ENCODE measurements at regions not wholly inside any gene's neighbourhood (a gene's known extent, or its start where the extent isn't known, plus 50 kb on each side); places are given as distances from the start of the nearest gene placed in this dataset.

DNA sequence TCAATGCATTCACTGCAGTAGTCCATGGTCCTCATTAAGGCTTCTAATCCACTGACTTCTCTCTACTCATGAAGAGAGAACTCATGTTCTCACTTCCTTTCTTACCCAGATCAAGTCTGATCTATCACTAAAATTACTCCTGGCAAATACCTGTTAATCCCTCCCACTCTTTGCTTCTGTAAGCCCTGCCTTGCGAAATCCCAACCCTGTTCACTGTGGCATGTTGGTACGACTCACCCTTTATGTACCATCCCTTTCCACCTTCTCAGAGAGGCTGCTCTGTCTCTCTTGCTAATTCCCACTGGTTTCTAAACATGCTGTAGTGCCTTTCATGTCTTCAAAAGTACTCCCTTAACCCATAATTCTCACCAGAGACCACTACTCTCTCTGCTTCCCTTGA is 272.2 kb upstream of the ACVR2A start:
- POLR2A ChIA-PET = no interaction called here
- no peaks in the 10 kb centered on the region for H3K27me3 Mint-ChIP-seq
- TF ChIP-seq EZH2 (IDR thresholded peaks at IDR 0.05; ENCODE audit: borderline replicate concordance, insufficient read depth, low read depth, low read length, poor library complexity, severe bottlenecking) = no peak
- TF ChIP-seq, protein P1, sequence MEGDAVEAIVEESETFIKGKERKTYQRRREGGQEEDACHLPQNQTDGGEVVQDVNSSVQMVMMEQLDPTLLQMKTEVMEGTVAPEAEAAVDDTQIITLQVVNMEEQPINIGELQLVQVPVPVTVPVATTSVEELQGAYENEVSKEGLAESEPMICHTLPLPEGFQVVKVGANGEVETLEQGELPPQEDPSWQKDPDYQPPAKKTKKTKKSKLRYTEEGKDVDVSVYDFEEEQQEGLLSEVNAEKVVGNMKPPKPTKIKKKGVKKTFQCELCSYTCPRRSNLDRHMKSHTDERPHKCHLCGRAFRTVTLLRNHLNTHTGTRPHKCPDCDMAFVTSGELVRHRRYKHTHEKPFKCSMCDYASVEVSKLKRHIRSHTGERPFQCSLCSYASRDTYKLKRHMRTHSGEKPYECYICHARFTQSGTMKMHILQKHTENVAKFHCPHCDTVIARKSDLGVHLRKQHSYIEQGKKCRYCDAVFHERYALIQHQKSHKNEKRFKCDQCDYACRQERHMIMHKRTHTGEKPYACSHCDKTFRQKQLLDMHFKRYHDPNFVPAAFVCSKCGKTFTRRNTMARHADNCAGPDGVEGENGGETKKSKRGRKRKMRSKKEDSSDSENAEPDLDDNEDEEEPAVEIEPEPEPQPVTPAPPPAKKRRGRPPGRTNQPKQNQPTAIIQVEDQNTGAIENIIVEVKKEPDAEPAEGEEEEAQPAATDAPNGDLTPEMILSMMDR (IDR thresholded peaks at IDR 0.05) = no peak
- Histone ChIP-seq H3K9me3 (ENCODE audit: control extremely low read depth in 1 of 3, control insufficient read depth in 2 of 3, insufficient read depth in 1 of 3, low read length in 2 of 3) (peaks cover 0 to 2% (median 0%) of the 10 kb centered on the region in 3 donors), H3K27me3 (replicated peaks in 1 of 4; ENCODE audit: control extremely low read depth in 1 of 4, control insufficient read depth in 3 of 4, insufficient read depth in 4 of 4, low read length in 3 of 4) (no peaks in the 10 kb centered on the region), H3K4me3 (ENCODE audit: control extremely low read depth in 1 of 5, extremely low read depth in 1 of 5, insufficient read depth in 1 of 5, low read depth in 2 of 5, low read length in 4 of 5) (no peak overlapping the region), H3K9ac (ENCODE audit: low read length) (no peak overlapping the region), H3K79me2 (ENCODE audit: control insufficient read depth, insufficient read depth, low read length) (no peaks in the 10 kb centered on the region), H3K36me3 (replicated peaks in 1 of 2; ENCODE audit: control extremely low read depth in 1 of 2, control insufficient read depth in 1 of 2, extremely low read depth in 1 of 2, insufficient read depth in 2 of 2, low read length in 1 of 2) (no peaks in the 10 kb centered on the region), H3K4me1 (ENCODE audit: control insufficient read depth in 2 of 2, insufficient read depth in 2 of 2, low read length in 2 of 2) (no peaks in the 10 kb centered on the region), H3K4me2 (replicated peaks; ENCODE audit: low read depth, low read length, poor library complexity, severe bottlenecking) (no peak overlapping the region), H3K27ac (ENCODE audit: low read length in 2 of 2) (no peak overlapping the region), H4K20me1 (ENCODE audit: control insufficient read depth, insufficient read depth, low read length, poor library complexity, severe bottlenecking) (no peaks in the 10 kb centered on the region), H2AFZ (ENCODE audit: insufficient read depth, low read depth, low read length, poor library complexity, severe bottlenecking) (no peak overlapping the region)
- intact Hi-C loops (cut with micrococcal nuclease) = no loop called here
- DNase-seq (no peak), ATAC-seq (ENCODE audit: low read depth) (no peak)
- H3K4me3 Mint-ChIP-seq = no peak overlapping the region
- no peak overlapping the region for H3K27ac Mint-ChIP-seq
- 93% methylated on average over 2 of the region's 2 CpGs for WGBS (ENCODE audit: insufficient coverage)
- H3K4me1 Mint-ChIP-seq = no peaks in the 10 kb centered on the region
- peaks cover 2% of the 10 kb centered on the region for H3K9me3 Mint-ChIP-seq (ENCODE audit: insufficient read depth)
- CTCF ChIA-PET = no interaction called here

DNA sequence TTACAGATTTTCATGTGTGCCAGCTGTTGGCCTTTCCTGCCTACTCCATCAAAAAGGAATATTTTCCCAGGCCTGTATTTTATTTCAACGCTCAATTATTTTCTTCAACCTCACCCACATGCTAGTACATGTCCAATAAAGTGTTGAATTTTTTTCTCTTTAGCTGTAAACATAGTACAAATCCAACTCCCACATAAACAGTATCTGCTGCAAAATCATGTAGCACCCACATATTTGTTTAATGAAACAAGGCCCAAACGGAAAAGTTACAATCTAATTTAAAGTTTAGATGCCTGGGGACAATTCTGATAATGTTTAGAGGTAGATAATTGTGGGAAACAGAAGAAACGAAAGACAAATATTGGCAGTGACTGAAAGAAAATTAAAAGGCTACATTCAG is 275.4 kb upstream of the ACVR2A start:
- peaks cover 2% of the 10 kb centered on the region for H3K9me3 Mint-ChIP-seq (ENCODE audit: insufficient read depth)
- DNase-seq (no peak), ATAC-seq (ENCODE audit: low read depth) (no peak)
- H3K27me3 Mint-ChIP-seq = no peaks in the 10 kb centered on the region
- Histone ChIP-seq H3K27ac (ENCODE audit: low read length in 2 of 2) (no peak overlapping the region), H2AFZ (ENCODE audit: insufficient read depth, low read depth, low read length, poor library complexity, severe bottlenecking) (no peak overlapping the region), H3K4me1 (ENCODE audit: control insufficient read depth in 2 of 2, insufficient read depth in 2 of 2, low read length in 2 of 2) (no peaks in the 10 kb centered on the region), H3K27me3 (replicated peaks in 1 of 4; ENCODE audit: control extremely low read depth in 1 of 4, control insufficient read depth in 3 of 4, insufficient read depth in 4 of 4, low read length in 3 of 4) (no peaks in the 10 kb centered on the region), H4K20me1 (ENCODE audit: control insufficient read depth, insufficient read depth, low read length, poor library complexity, severe bottlenecking) (no peaks in the 10 kb centered on the region), H3K79me2 (ENCODE audit: control insufficient read depth, insufficient read depth, low read length) (no peaks in the 10 kb centered on the region), H3K36me3 (replicated peaks in 1 of 2; ENCODE audit: control extremely low read depth in 1 of 2, control insufficient read depth in 1 of 2, extremely low read depth in 1 of 2, insufficient read depth in 2 of 2, low read length in 1 of 2) (no peaks in the 10 kb centered on the region), H3K4me3 (ENCODE audit: control extremely low read depth in 1 of 5, extremely low read depth in 1 of 5, insufficient read depth in 1 of 5, low read depth in 2 of 5, low read length in 4 of 5) (no peak overlapping the region), H3K9ac (ENCODE audit: low read length) (no peak overlapping the region), H3K4me2 (replicated peaks; ENCODE audit: low read depth, low read length, poor library complexity, severe bottlenecking) (no peak overlapping the region), H3K9me3 (ENCODE audit: control extremely low read depth in 1 of 3, control insufficient read depth in 2 of 3, insufficient read depth in 1 of 3, low read length in 2 of 3) (peaks cover 0 to 2% (median 0%) of the 10 kb centered on the region in 3 donors)
- no peak for TF ChIP-seq EZH2 (IDR thresholded peaks at IDR 0.05; ENCODE audit: borderline replicate concordance, insufficient read depth, low read depth, low read length, poor library complexity, severe bottlenecking)
- TF ChIP-seq, protein P1 (IDR thresholded peaks at IDR 0.05) = no peak
- intact Hi-C loops (cut with micrococcal nuclease) = no loop called here
- ChIA-PET POLR2A (no interaction called here), CTCF (no interaction called here)
- WGBS (ENCODE audit: insufficient coverage) = no CpG with 5 or more reads among the region's 3 CpGs
- no peak overlapping the region for H3K4me3 Mint-ChIP-seq
- H3K4me1 Mint-ChIP-seq = no peaks in the 10 kb centered on the region
- no peak overlapping the region for H3K27ac Mint-ChIP-seq
